IPS-15b (cell line): ENCODE measurements at regions not wholly inside any gene's neighbourhood (a gene's known extent, or its start where the extent isn't known, plus 50 kb on each side); places are given as distances from the start of the nearest gene placed in this dataset.

Experiments used
- H3K27me3 ChIP-seq: one replicate; pipeline ENCODE4 v1.6.1; 2013; ENCODE audit warnings: low read length; ENCODE audit not compliant: control insufficient read depth, insufficient read depth
- H3K36me3 ChIP-seq: one replicate; pipeline ENCODE4 v1.6.1; 2013; ENCODE audit warnings: low read length; ENCODE audit not compliant: control insufficient read depth, insufficient read depth
- H3K4me1 ChIP-seq: one replicate; pipeline ENCODE4 v1.6.1; 2013; ENCODE audit warnings: mild to moderate bottlenecking, low read length; ENCODE audit not compliant: control insufficient read depth, insufficient read depth
- H3K4me3 ChIP-seq: one replicate; pipeline ENCODE4 v1.5.1; 2013; ENCODE audit warnings: low read depth, low read length
- H3K9ac ChIP-seq: one replicate; pipeline ENCODE4 v1.6.1; 2013; ENCODE audit warnings: low read depth, mild to moderate bottlenecking, low read length
- H3K9me3 ChIP-seq: one replicate; pipeline ENCODE4 v1.6.1; 2013; ENCODE audit warnings: mild to moderate bottlenecking, low read length; ENCODE audit not compliant: control insufficient read depth, insufficient read depth

- Histone ChIP-seq H3K9ac (no peak overlapping the region), H3K4me3 (no peak overlapping the region), H3K4me1 (no peaks in the 10 kb centered on the region), H3K27me3 (no peaks in the 10 kb centered on the region), H3K9me3 (no peaks in the 10 kb centered on the region), H3K36me3 (no peaks in the 10 kb centered on the region)
Measured at GRCh38 chr1:68788762-68789161, 291.9 kb upstream of the DEPDC1 start.

DNA sequence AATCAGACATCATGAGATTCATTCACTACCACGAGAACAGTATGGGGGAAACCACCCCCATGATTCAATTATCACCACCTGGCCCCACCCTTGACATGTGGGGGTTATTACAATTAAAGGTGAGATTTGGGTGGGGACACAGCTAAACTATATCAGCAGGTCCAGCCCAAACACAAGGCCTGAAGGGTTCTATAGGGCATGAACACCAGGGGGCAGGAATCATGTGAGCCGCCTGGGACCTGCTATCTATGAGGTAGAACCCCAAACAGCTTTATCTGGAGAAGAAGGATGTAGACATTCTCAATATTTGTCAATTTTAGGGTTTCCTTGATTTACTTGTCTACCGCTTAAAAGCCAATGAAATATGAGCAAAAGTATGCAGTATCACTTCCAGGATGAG lies 294.9 kb upstream of the DEPDC1 start:
- H3K9me3 ChIP-seq, result no peaks in the 10 kb centered on the region
- no peak overlapping the region for H3K9ac ChIP-seq
- H3K4me1 ChIP-seq, result no peaks in the 10 kb centered on the region
- no peaks in the 10 kb centered on the region for H3K36me3 ChIP-seq
- H3K27me3 ChIP-seq, result no peaks in the 10 kb centered on the region
- no peak overlapping the region for H3K4me3 ChIP-seq

DNA sequence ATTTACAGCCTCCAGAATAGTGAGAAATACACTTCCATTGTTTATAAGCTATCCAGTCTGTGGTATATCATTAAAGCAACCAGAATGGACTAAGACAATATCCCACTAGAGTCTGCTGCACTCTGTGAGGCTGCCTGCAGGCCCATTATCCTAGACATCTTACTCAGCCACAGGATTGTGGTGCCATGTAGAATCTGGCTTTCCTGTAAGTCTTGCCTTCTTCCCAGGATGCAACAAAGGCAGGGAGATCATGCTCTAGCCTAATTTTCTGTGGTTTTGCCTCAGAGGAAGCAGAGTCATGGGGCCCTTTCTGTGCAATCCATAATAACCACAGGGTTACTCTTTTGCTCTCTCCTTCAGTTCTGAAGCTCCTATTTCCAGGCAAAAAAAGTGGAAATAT lies 299.1 kb upstream of the DEPDC1 start:
- no peaks in the 10 kb centered on the region for H3K4me1 ChIP-seq
- no peaks in the 10 kb centered on the region for H3K27me3 ChIP-seq
- H3K9ac ChIP-seq, result no peak overlapping the region
- no peak overlapping the region for H3K4me3 ChIP-seq
- no peaks in the 10 kb centered on the region for H3K9me3 ChIP-seq
- no peaks in the 10 kb centered on the region for H3K36me3 ChIP-seq

DNA sequence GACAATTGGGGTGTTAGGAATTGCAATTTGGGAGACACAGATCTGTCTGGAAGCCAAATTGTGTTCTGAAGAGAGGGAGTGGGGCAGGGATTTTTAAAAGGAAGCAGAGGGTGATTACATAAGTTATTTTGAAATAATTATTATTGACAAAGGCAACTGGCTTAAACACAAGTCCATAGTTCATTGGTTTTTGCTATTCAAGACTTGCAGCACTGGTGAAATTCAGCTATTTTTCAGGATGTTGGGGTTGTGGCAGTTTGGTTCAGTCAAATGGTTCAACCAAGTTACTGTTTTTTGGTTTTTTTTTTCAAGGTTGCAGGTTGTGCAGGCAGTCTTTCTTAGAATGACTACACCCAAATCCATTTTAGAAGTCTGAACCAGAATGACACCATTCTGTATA lies 300.0 kb upstream of the DEPDC1 start:
- Histone ChIP-seq H3K27me3 (no peaks in the 10 kb centered on the region), H3K4me3 (no peak overlapping the region), H3K36me3 (no peaks in the 10 kb centered on the region), H3K9ac (no peak overlapping the region), H3K9me3 (no peaks in the 10 kb centered on the region), H3K4me1 (no peaks in the 10 kb centered on the region)

DNA sequence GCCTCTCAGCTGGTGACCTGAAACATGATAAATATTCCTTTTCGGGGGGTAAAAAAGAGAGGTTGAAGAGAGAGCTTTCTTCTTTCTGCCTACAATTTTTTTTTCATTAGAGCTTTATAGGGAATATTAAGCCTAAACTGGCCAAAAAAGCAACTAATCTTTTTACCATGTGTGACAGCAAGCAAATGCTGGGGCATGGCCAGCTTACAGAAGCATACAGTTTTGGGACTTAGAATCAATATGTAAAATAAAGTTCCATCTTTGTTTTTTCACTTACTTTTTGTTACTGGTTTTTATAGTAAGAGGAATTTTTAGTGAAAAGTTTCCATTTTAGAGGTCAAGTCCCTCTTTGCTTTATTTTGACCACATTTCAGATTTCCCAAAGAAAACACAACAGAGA lies 301.2 kb upstream of the DEPDC1 start:
- Histone ChIP-seq H3K9me3 (no peaks in the 10 kb centered on the region), H3K4me1 (no peaks in the 10 kb centered on the region), H3K27me3 (no peaks in the 10 kb centered on the region), H3K9ac (no peak overlapping the region), H3K36me3 (no peaks in the 10 kb centered on the region), H3K4me3 (no peak overlapping the region)

DNA sequence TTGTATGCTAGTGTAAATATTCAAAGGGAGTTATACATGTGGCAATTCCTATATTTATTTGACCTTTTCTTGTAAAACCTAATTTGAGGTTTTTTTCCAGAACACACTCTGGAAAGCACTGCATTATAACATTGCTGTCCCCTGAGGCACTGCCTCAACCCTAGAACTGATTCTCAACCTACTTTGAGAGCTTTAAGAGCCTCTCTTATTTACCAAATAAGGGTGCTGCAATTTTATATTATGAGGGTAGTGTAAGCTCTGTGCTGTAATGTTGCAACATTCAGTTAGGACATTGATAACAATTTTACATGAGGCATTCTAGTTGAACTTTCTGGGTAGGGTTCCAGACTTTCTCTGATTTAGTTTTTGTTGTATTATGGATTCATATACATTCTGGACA lies 302.2 kb upstream of the DEPDC1 start:
- Histone ChIP-seq H3K4me3 (no peak overlapping the region), H3K27me3 (no peaks in the 10 kb centered on the region), H3K9me3 (no peaks in the 10 kb centered on the region), H3K4me1 (no peaks in the 10 kb centered on the region), H3K9ac (no peak overlapping the region), H3K36me3 (no peaks in the 10 kb centered on the region)

GRCh38 chr1:68800182-68800581 lies 303.3 kb upstream of the DEPDC1 start:
- no peak overlapping the region for H3K9ac ChIP-seq
- H3K36me3 ChIP-seq, result no peaks in the 10 kb centered on the region
- H3K9me3 ChIP-seq, result no peaks in the 10 kb centered on the region
- H3K27me3 ChIP-seq, result no peaks in the 10 kb centered on the region
- no peak overlapping the region for H3K4me3 ChIP-seq
- H3K4me1 ChIP-seq, result no peaks in the 10 kb centered on the region

DNA sequence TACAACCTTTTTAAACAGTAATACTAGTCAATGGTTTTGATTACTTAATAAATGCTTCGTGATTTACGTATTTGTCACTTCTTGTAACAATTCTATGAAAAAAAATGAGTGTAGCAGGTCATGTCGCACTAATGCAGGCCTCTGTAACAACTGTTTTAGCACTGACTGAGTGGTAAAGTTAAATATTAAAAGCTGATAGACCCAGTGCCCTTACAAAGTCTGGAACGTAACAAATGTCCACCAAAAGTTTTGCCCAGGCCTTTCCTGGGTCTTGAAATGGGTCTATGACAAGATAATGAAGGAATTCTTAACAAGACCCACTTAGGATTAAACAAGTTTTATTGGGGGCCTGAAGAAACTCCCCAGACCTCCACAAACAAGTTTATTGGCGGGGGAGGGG lies 304.6 kb upstream of the DEPDC1 start:
- no peaks in the 10 kb centered on the region for H3K36me3 ChIP-seq
- no peaks in the 10 kb centered on the region for H3K9me3 ChIP-seq
- H3K4me3 ChIP-seq, result no peak overlapping the region

DNA sequence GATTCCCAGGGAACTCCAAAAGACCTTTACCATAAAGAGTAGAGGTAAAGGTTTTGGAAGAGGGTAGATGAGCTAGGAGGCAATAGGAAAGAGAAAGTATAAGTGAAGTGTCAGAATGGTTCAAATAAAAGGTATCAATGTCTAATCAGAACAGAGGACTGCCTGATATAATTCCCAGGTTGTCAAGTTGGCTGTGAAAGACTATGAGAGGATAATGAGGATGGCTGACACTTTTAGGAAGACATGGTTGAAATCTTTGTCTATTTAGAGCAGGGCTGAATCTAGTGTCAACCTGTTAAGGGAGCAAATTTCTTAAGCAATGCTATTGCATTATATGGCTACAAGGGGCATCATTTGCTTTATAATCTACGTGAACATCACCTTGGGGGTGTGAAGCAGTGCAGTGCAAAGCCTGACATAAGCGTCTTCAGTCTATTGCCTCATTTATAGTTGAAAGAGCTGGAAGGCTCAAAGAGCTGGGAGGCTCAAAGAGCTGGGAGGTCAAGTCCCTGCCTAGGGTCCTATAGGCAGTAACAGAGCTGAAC lies 308.3 kb upstream of the DEPDC1 start:
- H3K9me3 ChIP-seq, result no peaks in the 10 kb centered on the region
- H3K4me1 ChIP-seq, result no peaks in the 10 kb centered on the region
- no peaks in the 10 kb centered on the region for H3K36me3 ChIP-seq
- H3K27me3 ChIP-seq, result no peaks in the 10 kb centered on the region
- H3K4me3 ChIP-seq, result no peak overlapping the region
- H3K9ac ChIP-seq, result no peak overlapping the region

More for the DNA sequence above, 304.6 kb upstream of the DEPDC1 start:
- no peaks in the 10 kb centered on the region for H3K27me3 ChIP-seq
- no peaks in the 10 kb centered on the region for H3K4me1 ChIP-seq
- no peak overlapping the region for H3K9ac ChIP-seq

DNA sequence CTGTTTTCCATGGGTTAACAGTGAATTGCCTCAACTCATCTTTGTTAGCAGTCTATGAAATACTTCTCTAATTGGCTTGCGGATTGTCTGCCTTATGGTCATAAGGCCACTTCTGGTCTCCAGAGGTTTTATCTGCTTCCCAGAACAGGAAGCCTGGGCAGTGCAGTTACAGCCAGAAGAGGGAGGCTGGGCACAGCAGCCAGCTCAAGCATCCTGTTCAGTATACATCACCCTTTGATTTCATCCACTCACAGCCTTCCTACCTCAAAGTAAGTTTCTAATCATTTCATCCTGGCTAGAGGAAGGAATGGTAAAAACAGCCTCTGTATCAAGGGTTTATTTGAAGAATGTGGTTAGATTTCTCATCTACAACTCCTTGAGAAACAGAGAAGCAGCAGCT lies 311.5 kb upstream of the DEPDC1 start:
- Histone ChIP-seq H3K9ac (no peak overlapping the region), H3K9me3 (no peaks in the 10 kb centered on the region), H3K4me3 (no peak overlapping the region), H3K4me1 (no peaks in the 10 kb centered on the region), H3K27me3 (no peaks in the 10 kb centered on the region), H3K36me3 (no peaks in the 10 kb centered on the region)

GRCh38 chr1:68811806-68812205 lies 314.9 kb upstream of the DEPDC1 start:
- H3K9me3 ChIP-seq, result no peaks in the 10 kb centered on the region
- H3K4me3 ChIP-seq, result no peak overlapping the region
- no peak overlapping the region for H3K9ac ChIP-seq
- no peaks in the 10 kb centered on the region for H3K4me1 ChIP-seq
- H3K27me3 ChIP-seq, result no peaks in the 10 kb centered on the region
- H3K36me3 ChIP-seq, result no peaks in the 10 kb centered on the region

- no peaks in the 10 kb centered on the region for H3K9me3 ChIP-seq
- no peak overlapping the region for H3K4me3 ChIP-seq
- H3K36me3 ChIP-seq, result no peaks in the 10 kb centered on the region
- no peak overlapping the region for H3K9ac ChIP-seq
- H3K4me1 ChIP-seq, result no peaks in the 10 kb centered on the region
- no peaks in the 10 kb centered on the region for H3K27me3 ChIP-seq
Measured at GRCh38 chr1:68812333-68812732, 315.5 kb upstream of the DEPDC1 start.

DNA sequence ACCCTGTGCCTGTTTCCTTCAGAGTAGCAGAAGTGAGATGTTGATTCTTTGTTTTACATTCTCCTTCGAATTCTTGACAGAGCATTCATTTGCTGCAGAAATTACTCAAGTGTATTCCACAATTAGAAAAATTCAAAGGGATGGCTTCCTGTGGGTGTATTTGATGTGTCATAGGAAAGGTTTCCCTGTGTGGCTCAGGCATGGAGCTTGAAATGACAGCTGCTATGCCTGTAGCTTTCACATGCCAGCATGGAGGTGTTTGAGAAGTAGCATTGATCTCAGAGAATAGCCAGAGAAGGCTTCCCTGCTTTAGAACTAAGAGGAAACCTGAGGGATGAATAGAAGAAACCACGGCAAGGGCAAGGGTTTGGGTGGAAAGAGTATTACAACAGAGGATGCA lies 317.2 kb upstream of the DEPDC1 start:
- Histone ChIP-seq H3K4me1 (no peaks in the 10 kb centered on the region), H3K9ac (no peak overlapping the region), H3K9me3 (no peaks in the 10 kb centered on the region), H3K4me3 (no peak overlapping the region), H3K36me3 (no peaks in the 10 kb centered on the region), H3K27me3 (no peaks in the 10 kb centered on the region)
